BE2C (cell line): ENCODE measurements at regions not wholly inside any gene's neighbourhood (a gene's known extent, or its start where the extent isn't known, plus 50 kb on each side); places are given as distances from the start of the nearest gene placed in this dataset.

Experiments
- DNase-seq: peaks from one replicate; pipeline ENCODE4 v3.0.0-alpha.2; 2020
- H3K27me3 ChIP-seq: fragments of 250-450 bp; sonication (Bioruptor Pico); 2 replicates; pipeline ENCODE4 v1.5.1; 2020; ENCODE audit warnings: mild to moderate bottlenecking
- H3K36me3 ChIP-seq: fragments of 250-450 bp; sonication (Bioruptor Pico); 2 replicates; pipeline ENCODE4 v1.5.1; 2020; ENCODE audit warnings: mild to moderate bottlenecking
- H3K4me1 ChIP-seq: fragments of 250-450 bp; sonication (Bioruptor Pico); 2 replicates; pipeline ENCODE4 v1.5.1; 2020
- H3K4me3 ChIP-seq: 2 replicates; pipeline ENCODE4 v1.5.1; 2011; ENCODE audit warnings: low read depth, low read length
- H3K9me3 ChIP-seq: fragments of 250-450 bp; sonication (Bioruptor Pico); 2 replicates; pipeline ENCODE4 v1.5.1; 2020
- TF ChIP-seq, protein P1 (sequence below): IDR thresholded peaks from 2 replicates; pipeline ENCODE4 v1.5.1; 2012; ENCODE audit warnings: mild to moderate bottlenecking, low read depth, low read length

DNA sequence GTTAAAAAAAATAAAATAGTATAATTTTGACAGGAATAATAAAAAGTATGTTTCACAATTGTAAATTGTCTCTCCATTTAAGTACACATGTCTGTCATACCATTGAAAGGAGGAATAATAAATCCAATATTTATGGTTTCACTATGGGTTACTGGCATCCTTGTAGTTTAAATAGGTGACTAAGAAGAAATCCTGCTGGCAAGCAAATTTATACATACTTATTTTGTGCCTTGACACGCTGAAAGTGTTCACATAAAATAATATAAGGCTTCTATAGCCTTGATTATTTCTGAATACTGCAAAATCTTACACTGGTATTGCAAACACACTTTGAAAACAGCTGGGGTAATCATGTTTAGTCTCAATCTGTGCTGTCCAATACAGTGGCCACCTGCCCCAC lies 138.3 kb upstream of the ETAA1 start:
- TF ChIP-seq, protein P1, sequence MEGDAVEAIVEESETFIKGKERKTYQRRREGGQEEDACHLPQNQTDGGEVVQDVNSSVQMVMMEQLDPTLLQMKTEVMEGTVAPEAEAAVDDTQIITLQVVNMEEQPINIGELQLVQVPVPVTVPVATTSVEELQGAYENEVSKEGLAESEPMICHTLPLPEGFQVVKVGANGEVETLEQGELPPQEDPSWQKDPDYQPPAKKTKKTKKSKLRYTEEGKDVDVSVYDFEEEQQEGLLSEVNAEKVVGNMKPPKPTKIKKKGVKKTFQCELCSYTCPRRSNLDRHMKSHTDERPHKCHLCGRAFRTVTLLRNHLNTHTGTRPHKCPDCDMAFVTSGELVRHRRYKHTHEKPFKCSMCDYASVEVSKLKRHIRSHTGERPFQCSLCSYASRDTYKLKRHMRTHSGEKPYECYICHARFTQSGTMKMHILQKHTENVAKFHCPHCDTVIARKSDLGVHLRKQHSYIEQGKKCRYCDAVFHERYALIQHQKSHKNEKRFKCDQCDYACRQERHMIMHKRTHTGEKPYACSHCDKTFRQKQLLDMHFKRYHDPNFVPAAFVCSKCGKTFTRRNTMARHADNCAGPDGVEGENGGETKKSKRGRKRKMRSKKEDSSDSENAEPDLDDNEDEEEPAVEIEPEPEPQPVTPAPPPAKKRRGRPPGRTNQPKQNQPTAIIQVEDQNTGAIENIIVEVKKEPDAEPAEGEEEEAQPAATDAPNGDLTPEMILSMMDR = no peak
- DNase-seq = no peak
- H3K27me3 ChIP-seq = no peaks in the 10 kb centered on the region
- H3K4me1 ChIP-seq = no peaks in the 10 kb centered on the region
- no peaks in the 10 kb centered on the region for H3K36me3 ChIP-seq
- no peak overlapping the region for H3K4me3 ChIP-seq
- H3K9me3 ChIP-seq = no peaks in the 10 kb centered on the region

DNA sequence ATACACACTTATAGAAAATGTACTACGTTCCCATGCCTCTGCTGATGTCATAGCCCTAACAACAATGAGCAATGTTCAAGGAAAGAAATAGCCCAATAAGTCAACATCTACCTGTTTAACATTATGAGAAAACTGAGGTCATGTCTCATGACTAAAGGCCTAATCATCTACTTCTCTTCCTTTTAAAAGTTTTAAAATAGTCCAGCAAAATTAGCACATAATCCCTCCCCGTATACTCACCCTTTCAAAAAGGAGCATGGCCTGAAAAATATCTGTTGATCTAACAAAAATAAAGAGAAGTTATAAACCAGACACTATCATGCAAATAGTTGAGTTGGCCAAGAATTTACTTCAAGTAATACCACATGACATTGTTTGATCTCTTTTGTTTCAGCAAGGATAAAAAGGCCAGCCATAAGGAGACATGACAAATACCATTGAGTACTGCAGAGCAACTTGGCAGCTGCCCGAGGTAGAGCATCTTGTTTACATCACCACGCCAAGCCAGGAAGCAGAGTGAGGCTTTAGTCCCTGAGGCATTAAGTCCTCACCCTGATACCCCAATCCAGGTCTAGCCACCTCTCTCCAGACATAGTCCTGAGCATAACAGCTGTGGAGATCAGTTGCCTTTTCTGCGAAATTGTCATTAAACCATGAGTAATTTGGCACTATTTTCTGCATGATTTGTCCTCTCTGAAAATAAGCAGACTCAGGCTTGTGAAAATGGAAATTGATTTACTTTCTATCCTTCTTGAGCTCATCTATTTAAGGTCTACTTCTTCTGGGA lies 137.4 kb upstream of the ETAA1 start:
- TF ChIP-seq, protein P1 = no peak
- peak; percentile 57 for DNase-seq

DNA sequence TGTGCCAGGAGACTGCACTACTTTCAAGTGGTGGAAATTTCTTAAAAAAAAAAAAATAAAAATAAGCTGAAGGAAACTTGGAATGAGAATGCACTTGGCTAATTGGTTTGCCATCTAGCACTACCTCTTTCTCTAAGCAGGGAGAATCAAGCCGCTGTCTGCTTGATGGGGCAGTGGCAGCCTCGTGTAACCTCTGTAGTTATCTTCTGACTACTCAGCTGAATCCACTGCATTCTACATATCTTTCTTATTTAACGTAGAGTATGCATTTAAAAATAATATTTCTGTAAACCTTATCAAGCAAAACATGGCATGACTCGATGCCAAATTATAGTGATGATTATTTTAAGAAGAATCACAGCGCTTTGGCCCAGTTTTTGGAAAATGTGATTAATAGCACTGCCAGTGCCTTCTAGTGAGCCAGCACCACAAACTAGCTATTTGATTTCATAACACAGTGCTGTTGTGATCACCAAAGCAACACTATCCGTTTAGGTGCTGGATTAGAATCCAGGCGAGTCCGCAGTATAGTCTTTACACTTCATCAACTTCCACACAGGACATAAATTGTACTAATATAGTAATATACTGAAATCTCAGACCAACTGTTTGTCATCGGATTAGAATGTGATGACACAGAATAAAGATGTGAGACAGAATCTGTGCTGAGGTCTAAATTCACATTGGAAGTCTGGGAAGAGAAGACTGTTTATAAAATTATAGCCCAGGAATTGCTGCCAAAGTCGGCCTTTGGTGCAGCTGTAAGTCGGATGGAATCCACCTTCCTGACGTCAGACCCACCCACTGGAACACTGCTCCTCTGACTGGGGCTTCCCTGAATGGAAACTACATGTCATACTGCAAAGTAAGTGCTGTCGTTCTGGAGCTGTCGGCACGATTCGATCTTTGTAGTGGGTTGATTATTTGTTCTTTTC lies 136.5 kb upstream of the ETAA1 start:
- H3K27me3 ChIP-seq = no peaks in the 10 kb centered on the region
- no peaks in the 10 kb centered on the region for H3K9me3 ChIP-seq
- TF ChIP-seq, protein P1 = no peak
- DNase-seq = peak; percentile 7
- H3K36me3 ChIP-seq = no peaks in the 10 kb centered on the region
- peak overlapping the region; percentile 14; the same call in 1 of the 2 replicates for H3K4me3 ChIP-seq
- no peaks in the 10 kb centered on the region for H3K4me1 ChIP-seq

More for the DNA sequence above, 137.4 kb upstream of the ETAA1 start:
- H3K4me1 ChIP-seq = no peaks in the 10 kb centered on the region
- no peaks in the 10 kb centered on the region for H3K9me3 ChIP-seq
- H3K36me3 ChIP-seq = no peaks in the 10 kb centered on the region
- peak overlapping the region; percentile 14; the same call in 1 of the 2 replicates for H3K4me3 ChIP-seq
- no peaks in the 10 kb centered on the region for H3K27me3 ChIP-seq

DNA sequence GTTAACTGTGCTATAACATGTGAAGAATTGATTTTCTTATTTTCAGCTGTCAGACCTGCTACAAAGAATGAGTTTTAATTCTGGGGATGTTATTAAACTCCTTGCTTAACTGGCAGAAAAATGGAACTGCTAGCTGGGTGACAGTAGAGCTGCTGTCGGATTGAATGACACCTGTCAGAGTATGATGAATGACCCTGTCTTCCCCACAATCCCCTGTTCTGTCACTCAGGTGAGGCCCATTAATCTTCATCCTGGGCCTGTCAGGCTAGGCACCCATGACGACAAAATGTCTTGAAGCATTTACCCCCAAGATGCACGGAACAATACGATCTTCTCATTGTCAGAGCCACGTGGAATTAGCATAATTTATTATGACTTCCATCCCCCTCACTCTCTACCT lies 129.9 kb upstream of the ETAA1 start:
- TF ChIP-seq, protein P1 = no peak
- Histone ChIP-seq H3K9me3 (no peaks in the 10 kb centered on the region), H3K4me1 (no peaks in the 10 kb centered on the region), H3K4me3 (no peak overlapping the region), H3K36me3 (no peaks in the 10 kb centered on the region), H3K27me3 (no peaks in the 10 kb centered on the region)
- DNase-seq = no peak

DNA sequence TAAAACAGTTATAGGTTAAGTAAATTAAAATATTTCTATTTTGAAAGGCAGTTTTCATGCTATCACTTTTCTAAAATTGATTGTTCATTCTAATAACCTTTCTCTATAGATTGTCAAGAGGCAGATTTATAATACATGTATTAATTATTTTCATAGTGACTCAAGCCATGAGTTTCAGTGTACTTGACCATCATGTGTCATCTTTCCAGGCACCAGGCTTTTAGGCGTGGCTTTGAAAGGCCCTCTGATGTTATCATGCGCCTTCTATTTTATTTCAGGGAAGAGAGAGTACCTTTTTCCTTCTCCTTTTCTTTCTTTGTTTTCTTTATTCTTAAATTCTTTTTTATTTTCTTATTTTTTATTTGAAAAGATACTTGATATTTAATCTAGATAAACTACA lies 128.3 kb upstream of the ETAA1 start:
- H3K9me3 ChIP-seq = no peaks in the 10 kb centered on the region
- no peaks in the 10 kb centered on the region for H3K36me3 ChIP-seq
- H3K4me3 ChIP-seq = no peak overlapping the region
- no peaks in the 10 kb centered on the region for H3K27me3 ChIP-seq
- TF ChIP-seq, protein P1 = no peak
- DNase-seq = no peak
- no peaks in the 10 kb centered on the region for H3K4me1 ChIP-seq
